ENCODE measurements at regions not wholly inside any gene's neighbourhood (a gene's known extent, or its start where the extent isn't known, plus 50 kb on each side); places are given as distances from the start of the nearest gene placed in this dataset.

- H3K4me3 Mint-ChIP-seq = no peak overlapping the region
- no peak for DNase-seq
- H3K27me3 ChIP-seq (ENCODE audit: control insufficient read depth, insufficient read depth, low read length, poor library complexity, severe bottlenecking) = no peaks in the 10 kb centered on the region
- peaks cover 2% of the 10 kb centered on the region for H3K36me3 Mint-ChIP-seq (ENCODE audit: low read depth)
- no peaks in the 10 kb centered on the region for H3K27me3 Mint-ChIP-seq (ENCODE audit: insufficient read depth)
- H3K9ac ChIP-seq (ENCODE audit: extremely low read depth, low read length, poor library complexity, severe bottlenecking) = no peak overlapping the region
- no peak overlapping the region for H3K27ac Mint-ChIP-seq
- 89 to 100% methylated on average over 2 of the region's 2 CpGs for WGBS, 2 experiments (ENCODE audit: insufficient coverage in 1 of 2, insufficient read length in 1 of 2)
- H3K36me3 ChIP-seq (ENCODE audit: control insufficient read depth, insufficient read depth, low read length) = no peaks in the 10 kb centered on the region
- no peak for TF ChIP-seq CTCF (conservative IDR thresholded peaks at IDR 0.05)
- H3K4me3 ChIP-seq (ENCODE audit: low read length) = no peak overlapping the region
- no peaks in the 10 kb centered on the region for H3K4me1 Mint-ChIP-seq
- no peaks in the 10 kb centered on the region for H3K9me3 ChIP-seq (ENCODE audit: control insufficient read depth, low read length)
- peaks cover 4% of the 10 kb centered on the region for H3K9me3 Mint-ChIP-seq
- no peak overlapping the region for H3K27ac ChIP-seq (ENCODE audit: low read depth, low read length)
- no peaks in the 10 kb centered on the region for H3K4me1 ChIP-seq (ENCODE audit: control insufficient read depth, insufficient read depth, low read length)
These were observed 385.8 kb downstream of the FLRT2 start for GRCh38 chr14:85915711-85916110.

DNA sequence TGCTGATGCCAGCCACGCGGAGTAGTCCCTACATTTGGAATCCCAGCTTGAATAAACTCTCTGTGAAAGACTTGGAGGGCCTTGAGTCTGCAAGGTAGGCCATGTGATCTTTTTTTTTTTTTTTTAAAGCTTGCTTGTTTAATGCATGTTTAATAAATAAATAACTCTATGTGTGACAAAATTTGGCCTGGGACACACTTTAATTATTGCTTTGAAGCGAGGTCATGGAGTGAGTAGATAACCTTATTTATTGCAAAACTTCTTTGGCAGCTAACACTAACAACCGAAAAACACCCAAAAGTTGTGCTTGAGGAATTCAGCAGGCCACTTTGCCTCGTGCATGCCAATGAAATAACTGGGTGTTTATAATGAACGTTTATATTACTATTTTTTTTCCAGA lies 382.2 kb downstream of the FLRT2 start:
- Histone ChIP-seq H3K9me3 (ENCODE audit: control insufficient read depth, low read length) (no peaks in the 10 kb centered on the region), H3K27me3 (ENCODE audit: control insufficient read depth, insufficient read depth, low read length, poor library complexity, severe bottlenecking) (no peaks in the 10 kb centered on the region), H3K4me1 (ENCODE audit: control insufficient read depth, insufficient read depth, low read length) (no peaks in the 10 kb centered on the region), H3K36me3 (ENCODE audit: control insufficient read depth, insufficient read depth, low read length) (no peaks in the 10 kb centered on the region), H3K4me3 (ENCODE audit: low read length) (no peak overlapping the region), H3K9ac (ENCODE audit: extremely low read depth, low read length, poor library complexity, severe bottlenecking) (no peak overlapping the region), H3K27ac (ENCODE audit: low read depth, low read length) (no peak overlapping the region)
- Mint-ChIP-seq H3K27me3 (ENCODE audit: insufficient read depth) (no peaks in the 10 kb centered on the region), H3K27ac (no peak overlapping the region), H3K9me3 (peaks cover 6% of the 10 kb centered on the region), H3K4me1 (peaks cover 7% of the 10 kb centered on the region), H3K4me3 (no peak overlapping the region), H3K36me3 (ENCODE audit: low read depth) (peaks cover 2% of the 10 kb centered on the region)
- no peak for TF ChIP-seq CTCF (conservative IDR thresholded peaks at IDR 0.05)
- DNase-seq = no peak
- WGBS, 2 experiments (ENCODE audit: insufficient coverage in 1 of 2, insufficient read length in 1 of 2) = 88 to 97% methylated on average over 3 to 5 of the region's 6 CpGs

GRCh38 chr14:85911044-85911443 lies 381.1 kb downstream of the FLRT2 start:
- Mint-ChIP-seq H3K9me3 (peaks cover 6% of the 10 kb centered on the region), H3K27me3 (ENCODE audit: insufficient read depth) (no peaks in the 10 kb centered on the region), H3K27ac (no peak overlapping the region), H3K4me3 (no peak overlapping the region), H3K4me1 (peaks cover 8% of the 10 kb centered on the region), H3K36me3 (ENCODE audit: low read depth) (peaks cover 2% of the 10 kb centered on the region)
- no peak overlapping the region for H3K27ac ChIP-seq (ENCODE audit: low read depth, low read length)
- H3K27me3 ChIP-seq (ENCODE audit: control insufficient read depth, insufficient read depth, low read length, poor library complexity, severe bottlenecking) = no peaks in the 10 kb centered on the region
- H3K36me3 ChIP-seq (ENCODE audit: control insufficient read depth, insufficient read depth, low read length) = no peaks in the 10 kb centered on the region
- TF ChIP-seq CTCF (conservative IDR thresholded peaks at IDR 0.05) = no peak
- no peak overlapping the region for H3K9ac ChIP-seq (ENCODE audit: extremely low read depth, low read length, poor library complexity, severe bottlenecking)
- no peak for DNase-seq
- no peak overlapping the region for H3K4me3 ChIP-seq (ENCODE audit: low read length)
- H3K4me1 ChIP-seq (ENCODE audit: control insufficient read depth, insufficient read depth, low read length) = no peaks in the 10 kb centered on the region
- WGBS, 2 experiments (ENCODE audit: insufficient coverage in 1 of 2, insufficient read length in 1 of 2) = 83 to 100% methylated on average over 1 of the region's 2 CpGs
- no peaks in the 10 kb centered on the region for H3K9me3 ChIP-seq (ENCODE audit: control insufficient read depth, low read length)

All from endodermal cell (in vitro differentiated cells).